ENCODE measurements at regions not wholly inside any gene's neighbourhood (a gene's known extent, or its start where the extent isn't known, plus 50 kb on each side); places are given as distances from the start of the nearest gene placed in this dataset.

DNA sequence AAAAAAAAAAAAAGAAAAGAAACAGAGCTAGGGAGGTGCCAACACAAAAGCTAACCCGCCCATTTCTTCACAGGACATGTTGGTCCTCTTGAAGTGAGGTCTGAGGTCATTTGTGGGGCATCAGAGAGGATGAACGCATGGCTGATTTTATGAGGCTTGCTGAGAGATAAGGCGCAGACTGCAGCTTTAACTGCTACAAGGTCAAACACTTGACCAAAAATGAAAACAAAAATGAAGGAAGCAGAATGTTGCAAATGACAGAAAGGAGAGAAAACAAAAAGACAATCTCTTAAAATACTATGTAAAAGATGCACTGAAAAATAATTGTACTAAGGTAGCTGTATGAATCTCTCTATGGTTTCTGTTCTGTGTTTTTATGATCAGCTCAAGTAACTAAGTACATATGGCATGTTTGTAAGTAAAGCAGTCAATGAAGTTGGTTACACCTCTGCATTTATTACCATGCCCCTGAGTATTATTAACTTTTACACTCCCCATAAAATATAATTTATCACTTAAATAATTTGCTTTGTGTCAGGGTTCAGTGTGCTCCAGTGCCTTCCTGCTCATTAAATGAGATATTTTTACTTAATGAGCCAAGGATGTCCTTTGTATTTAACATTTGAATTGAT is 249.1 kb upstream of the NR5A2 start:
- intact Hi-C loops (cut with DNase I, micrococcal nuclease), result no loop called here
- DNase-seq (peak in 1 of 2 donors; percentile 26), ATAC-seq (peak; percentile 85)

DNA sequence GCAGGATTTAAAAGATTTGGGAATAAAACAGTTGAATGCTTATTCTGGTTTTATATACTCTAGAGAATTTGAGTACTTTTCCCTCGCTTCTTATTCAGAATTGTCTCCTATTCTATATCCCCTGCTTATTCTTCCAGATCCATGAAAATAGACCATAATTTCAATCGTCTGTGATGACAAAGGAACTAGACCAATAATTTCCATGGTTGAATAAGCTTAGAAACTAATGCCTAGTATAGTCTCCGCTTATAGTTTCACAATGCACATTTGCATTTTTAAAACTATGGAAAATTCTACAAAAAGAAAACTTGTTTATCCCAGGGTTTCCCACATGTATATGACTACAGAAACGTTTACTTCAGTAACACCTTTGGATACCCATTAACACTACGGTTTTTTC is 247.4 kb upstream of the NR5A2 start:
- intact Hi-C loops (cut with DNase I, micrococcal nuclease), result no loop called here
- ATAC-seq, result no peak
- DNase-seq, result no peak

- DNase-seq (no peak), ATAC-seq (no peak)
- intact Hi-C loops (cut with DNase I, micrococcal nuclease), result no loop called here
These were observed 246.4 kb upstream of the NR5A2 start for GRCh38 chr1:199780948-199781670.

DNA sequence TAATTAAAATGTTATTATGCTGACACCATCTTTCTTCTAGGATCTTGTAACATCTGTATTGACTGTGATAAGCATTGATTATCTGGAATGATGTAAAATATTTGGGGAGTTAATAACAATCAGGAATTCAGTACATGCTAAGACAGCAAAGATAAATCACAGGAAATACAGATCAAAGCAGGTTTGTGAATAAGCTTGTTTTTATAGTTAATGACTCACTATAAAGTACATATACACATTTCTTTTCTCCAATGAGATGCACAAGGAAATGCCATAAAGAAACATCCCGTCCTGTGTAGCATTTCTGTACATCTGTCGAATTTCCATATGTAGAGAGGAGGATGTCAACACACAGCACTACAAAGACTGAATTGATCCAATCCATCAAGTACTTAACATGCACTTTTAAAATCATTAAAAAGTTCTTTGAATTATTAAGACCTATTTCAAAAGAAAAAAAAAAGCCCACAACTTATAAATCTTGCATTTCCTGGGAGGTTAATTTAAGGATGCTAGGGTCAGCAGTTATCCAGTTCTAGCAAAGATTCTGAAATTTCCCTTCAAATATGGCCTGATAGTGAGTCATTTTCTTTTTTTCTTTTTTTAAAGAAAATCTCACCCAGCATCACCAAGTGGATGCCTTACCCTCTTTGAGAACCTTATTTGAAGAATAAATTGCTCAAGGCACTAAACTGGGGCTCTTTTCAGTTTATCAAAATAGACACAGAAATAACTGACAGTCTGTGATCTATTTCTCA is 243.2 kb upstream of the NR5A2 start:
- DNase-seq, result no peak
- no peak for ATAC-seq
- intact Hi-C loops (cut with DNase I, micrococcal nuclease), result no loop called here

DNA sequence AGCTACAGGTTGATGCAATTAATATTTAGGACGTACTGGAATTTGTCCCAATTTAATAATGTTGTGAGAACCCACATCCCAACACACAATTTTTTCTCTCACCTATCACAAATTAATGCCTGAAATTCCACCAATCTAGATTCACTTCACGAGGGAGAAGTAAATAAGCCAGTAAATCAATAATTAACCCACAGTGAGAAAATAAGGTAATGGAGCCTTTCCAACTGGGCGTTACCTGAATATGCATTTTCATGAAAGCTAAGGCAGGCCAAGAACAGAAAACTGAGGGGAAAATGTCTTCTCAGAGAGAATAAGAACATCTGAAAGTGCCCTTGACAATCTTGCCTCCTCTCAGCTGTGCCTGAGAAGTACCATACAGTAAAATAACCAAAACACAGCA is 240.8 kb upstream of the NR5A2 start:
- intact Hi-C loops (cut with DNase I, micrococcal nuclease), result no loop called here
- ATAC-seq (no peak), DNase-seq (no peak)

DNA sequence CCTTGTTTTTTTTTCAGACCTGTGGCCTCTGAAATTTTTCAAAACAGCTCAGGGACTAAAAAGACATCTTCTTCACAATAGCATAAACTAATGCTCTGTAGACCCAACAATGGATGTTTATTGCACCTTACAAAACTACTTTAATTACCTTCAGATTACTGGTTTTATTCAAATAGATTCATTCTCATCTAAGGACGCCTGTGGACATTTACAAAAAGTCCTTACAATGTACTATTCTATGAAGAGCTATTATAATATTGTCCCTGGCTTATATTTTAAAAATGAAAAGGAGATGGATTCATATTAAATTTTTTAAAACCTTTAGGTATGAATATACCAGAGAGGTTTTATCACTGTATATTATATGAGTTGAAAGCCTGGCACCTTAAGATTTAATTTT is 238.4 kb upstream of the NR5A2 start:
- DNase-seq, result no peak
- ATAC-seq, result no peak
- intact Hi-C loops (cut with DNase I, micrococcal nuclease), result no loop called here

- ATAC-seq (no peak), DNase-seq (no peak)
- intact Hi-C loops (cut with DNase I, micrococcal nuclease), result no loop called here
These were observed 236.0 kb upstream of the NR5A2 start for GRCh38 chr1:199791495-199791894.

DNA sequence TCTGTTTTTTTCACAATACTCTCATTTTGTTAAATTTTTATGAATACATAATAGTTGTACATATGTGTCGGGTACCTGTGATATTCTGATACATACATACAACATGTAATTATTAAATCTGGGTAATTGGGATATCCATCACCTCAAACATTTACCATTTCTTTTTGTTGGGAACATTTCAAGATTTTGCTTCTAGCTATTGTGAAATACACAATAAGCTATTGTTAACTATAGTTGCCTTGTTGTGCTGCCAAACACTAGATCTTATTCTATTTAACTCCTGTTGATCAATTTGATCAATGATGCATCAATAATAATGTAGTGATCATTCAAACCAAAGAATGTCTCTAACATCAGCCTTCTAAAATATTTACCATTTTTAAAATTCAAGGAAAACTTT is 234.6 kb upstream of the NR5A2 start:
- no peak for DNase-seq
- no peak for ATAC-seq
- intact Hi-C loops (cut with DNase I, micrococcal nuclease), result no loop called here

DNA sequence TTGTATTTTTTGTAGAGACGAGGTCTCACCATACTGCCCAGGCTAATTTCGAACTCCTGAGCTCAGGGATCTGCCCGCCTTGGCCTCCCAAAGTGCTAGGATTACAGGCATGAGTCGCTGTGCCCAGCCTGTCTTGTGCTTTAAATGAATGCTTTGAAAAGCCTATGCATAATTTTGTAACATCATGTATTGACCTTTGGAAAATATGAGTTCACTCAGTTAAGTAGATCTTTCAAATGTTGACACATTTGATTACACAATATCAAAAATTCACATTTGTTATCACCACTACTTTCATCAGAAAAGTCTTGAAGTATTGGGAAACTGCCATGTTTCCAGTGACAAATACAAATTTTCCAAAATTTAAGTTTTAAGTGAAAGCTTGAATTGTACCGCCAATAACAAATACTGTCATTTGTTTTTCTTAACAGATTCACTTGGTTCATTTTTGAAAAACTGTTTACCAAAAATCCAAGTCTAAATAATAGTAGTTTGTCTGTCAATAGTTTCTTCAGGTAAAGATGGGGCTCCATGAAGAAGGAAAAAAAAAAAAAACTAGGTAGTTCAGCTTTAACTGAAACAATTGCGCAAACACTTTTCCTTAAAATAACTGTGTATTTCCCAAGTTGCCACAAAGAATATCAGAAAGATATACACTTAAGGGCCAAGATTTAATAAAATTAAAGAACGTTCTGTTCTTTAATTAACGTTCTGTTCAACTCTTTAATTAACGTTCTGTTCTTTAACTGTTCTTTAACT is 233.2 kb upstream of the NR5A2 start:
- ATAC-seq, result no peak
- intact Hi-C loops (cut with DNase I, micrococcal nuclease), result no loop called here
- no peak for DNase-seq

DNA sequence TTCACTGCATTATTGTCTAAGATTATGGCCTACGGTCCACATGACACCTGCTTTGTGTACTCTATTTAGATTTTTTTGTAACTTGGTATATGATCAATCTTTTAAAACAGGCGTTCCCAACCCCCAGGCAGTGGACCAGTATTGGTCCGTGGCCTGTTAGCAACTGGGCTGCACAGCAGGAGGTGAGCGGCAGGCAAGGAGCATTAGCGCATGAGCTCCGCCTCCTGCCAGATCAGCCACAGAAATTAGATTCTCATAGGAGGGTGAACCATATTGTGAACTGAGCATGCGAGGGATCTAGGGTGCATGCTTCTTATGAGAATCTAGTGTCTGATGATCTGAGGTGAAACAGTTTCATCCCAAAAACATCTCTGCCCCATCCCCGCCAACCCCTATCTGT is 228.4 kb upstream of the NR5A2 start:
- ATAC-seq, result no peak

GRCh38 chr1:199804526-199804925 is 223.0 kb upstream of the NR5A2 start:
- no peak for ATAC-seq
- intact Hi-C loops (cut with DNase I, micrococcal nuclease), result no loop called here
- DNase-seq, result no peak

More for the DNA sequence above, 228.4 kb upstream of the NR5A2 start:
- DNase-seq, result no peak
- intact Hi-C loops (cut with DNase I, micrococcal nuclease), result no loop called here

DNA sequence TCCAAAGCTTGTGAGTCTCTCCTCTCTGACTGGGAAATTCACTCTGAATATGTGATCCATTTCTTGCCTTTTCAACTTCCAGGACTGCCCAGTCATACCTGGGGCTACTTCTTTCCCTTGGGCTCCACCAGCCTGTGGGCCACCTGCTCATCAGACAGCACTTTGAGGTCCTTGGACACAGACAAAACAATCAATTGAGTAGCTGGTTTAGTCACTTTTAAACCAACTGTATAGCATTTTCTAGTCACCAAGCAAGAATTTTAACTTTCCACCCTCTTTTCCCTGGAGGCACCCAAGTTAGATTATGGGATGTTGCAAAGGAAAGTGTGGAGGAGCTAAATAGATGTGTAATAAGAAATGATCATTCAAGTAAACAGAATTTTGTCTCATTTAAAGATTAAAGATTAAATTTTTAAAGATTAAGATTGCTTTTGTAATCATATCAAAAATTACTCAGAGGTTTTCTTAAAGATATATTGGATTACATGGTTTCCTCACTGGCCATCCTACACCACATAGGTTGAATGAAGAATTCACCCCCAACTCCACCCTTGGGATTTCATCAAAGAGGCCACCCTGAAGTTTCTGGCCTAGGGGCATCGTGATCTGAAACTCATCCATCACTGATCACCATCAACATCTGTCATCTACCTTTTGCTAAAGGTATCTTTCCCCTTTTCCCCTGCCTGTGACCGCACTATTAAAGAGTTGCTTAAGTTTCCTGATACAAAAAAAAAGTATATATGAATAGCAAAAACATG is 219.2 kb upstream of the NR5A2 start:
- ATAC-seq (no peak), DNase-seq (no peak)
- intact Hi-C loops (cut with DNase I, micrococcal nuclease), result no loop called here

DNA sequence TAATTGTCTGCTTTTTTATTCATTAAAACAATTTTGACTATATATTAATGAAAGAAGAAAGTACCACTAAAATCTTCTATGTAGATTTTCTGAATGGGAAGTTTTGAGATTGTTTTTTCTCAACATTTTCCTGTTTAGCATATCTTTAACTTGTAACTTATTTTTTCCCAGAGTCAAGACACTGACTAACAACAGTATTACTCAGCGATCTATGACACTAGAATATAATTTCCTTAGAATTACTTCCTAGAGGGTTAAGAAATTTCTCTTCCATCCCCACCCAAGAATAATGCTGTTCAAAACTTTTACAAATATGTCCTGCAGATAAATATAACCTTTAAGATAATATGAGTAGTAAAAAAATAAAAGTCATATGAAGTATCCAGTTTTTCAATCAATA is 218.2 kb upstream of the NR5A2 start:
- intact Hi-C loops (cut with DNase I, micrococcal nuclease), result no loop called here
- ATAC-seq (no peak), DNase-seq (no peak)

GRCh38 chr1:199811163-199811562 is 216.3 kb upstream of the NR5A2 start:
- DNase-seq, result no peak
- no peak for ATAC-seq
- intact Hi-C loops (cut with DNase I, micrococcal nuclease), result no loop called here

- intact Hi-C loops (cut with DNase I, micrococcal nuclease), result no loop called here
- DNase-seq (no peak), ATAC-seq (no peak)
These were observed 214.3 kb upstream of the NR5A2 start for GRCh38 chr1:199813198-199813597.

DNA sequence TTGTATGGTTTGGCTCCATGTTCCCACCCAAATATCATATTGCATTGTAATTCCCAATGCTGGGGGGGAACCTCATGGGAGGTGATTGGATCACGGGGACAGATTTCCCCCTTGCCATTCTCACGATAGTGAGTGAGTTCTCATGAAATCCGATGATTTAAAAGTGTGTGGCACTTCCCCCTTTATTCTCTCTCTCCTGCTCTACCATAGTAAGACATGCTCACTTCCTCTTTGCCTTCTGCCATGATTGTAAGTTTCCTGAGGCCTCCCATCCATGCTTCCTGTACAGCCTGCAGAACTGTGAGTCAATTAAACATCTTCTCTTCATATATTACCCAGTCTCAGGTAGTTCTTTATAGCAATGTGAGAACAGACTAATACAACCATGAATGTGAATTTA is 211.6 kb upstream of the NR5A2 start:
- ATAC-seq (no peak), DNase-seq (no peak)
- intact Hi-C loops (cut with DNase I, micrococcal nuclease), result no loop called here

DNA sequence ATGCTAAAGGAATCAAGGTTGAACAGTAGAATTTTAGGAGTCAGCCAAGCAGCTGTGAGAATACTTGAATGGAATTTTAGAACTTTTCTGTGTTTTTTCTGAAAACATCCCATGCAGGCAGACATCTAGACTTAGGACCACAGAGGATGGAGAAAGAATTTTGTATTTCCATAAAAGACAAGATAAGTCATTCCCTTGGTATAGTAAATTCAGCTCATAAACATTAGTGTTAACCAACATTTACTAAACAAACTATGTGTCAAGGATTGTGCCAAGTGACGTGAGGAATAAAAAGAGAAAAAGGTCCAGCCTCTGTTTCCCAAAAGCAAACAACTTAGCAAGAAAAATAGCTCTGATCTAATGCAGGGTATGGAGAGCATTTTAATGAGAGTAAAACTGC is 210.2 kb upstream of the NR5A2 start:
- DNase-seq (no peak), ATAC-seq (no peak)
- intact Hi-C loops (cut with DNase I, micrococcal nuclease), result no loop called here

DNA sequence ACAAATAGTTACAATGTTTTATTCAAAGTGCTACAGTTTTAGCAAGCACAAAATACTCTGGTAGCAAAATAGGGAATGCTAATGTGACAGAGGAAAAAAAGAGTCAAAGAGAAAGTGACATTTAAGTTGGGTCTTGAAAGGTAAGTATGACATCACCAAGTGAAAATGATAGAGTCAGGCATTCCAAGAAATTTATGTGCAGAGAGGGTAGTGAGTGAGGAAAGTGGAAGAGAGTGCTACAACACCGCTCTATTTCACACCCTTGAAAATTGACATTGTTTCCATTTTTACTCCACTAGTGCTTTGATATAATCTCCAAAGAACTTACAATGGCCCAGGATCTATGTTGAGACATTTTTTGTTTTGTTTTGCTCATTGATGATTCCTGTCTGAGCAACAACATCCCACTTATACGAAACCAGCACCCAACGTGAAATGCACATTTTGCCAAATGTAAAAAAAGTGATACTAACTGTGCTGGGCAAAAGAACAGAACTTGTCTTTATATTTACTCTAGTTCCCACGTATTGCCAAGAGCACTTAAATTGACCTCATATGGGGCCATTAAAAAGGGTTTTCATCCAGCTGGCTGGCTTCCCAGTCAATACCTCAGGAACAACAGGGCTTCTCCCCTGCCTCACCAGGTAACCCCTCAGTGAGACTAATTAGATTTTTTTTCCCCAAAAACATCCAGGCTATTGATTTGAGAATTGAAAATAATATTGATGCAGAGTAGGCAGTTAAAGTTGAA is 206.3 kb upstream of the NR5A2 start:
- ATAC-seq, result peak; percentile 66
- peak in 1 of 2 donors; percentile 27 for DNase-seq
- intact Hi-C loops (cut with DNase I, micrococcal nuclease), result no loop called here
